KMS-11 (cell line): ENCODE measurements at regions not wholly inside any gene's neighbourhood (a gene's known extent, or its start where the extent isn't known, plus 50 kb on each side); places are given as distances from the start of the nearest gene placed in this dataset.

Experiments used
- H2AFZ ChIP-seq: fragments of 200-600 bp; sonication (generic); 2 replicates; pipeline ENCODE4 v1.6.1; 2016; ENCODE audit warnings: antibody characterized with exemption, mixed run types, low read depth
- H3K27ac ChIP-seq: fragments of 200-600 bp; sonication (generic); 2 replicates; pipeline ENCODE4 v1.6.1; 2016; ENCODE audit warnings: mild to moderate bottlenecking, mixed run types
- H3K27me3 ChIP-seq: fragments of 200-600 bp; sonication (generic); 2 replicates; pipeline ENCODE4 v1.6.1; 2017; ENCODE audit warnings: mild to moderate bottlenecking, low read depth, mixed run types, moderate library complexity; ENCODE audit not compliant: insufficient read depth
- H3K36me3 ChIP-seq: fragments of 200-600 bp; sonication (generic); 2 replicates; pipeline ENCODE4 v1.6.1; 2017; ENCODE audit warnings: mild to moderate bottlenecking, mixed run types; ENCODE audit not compliant: insufficient read depth
- H3K4me1 ChIP-seq: fragments of 200-600 bp; sonication (generic); 2 replicates; pipeline ENCODE4 v1.6.1; 2016; ENCODE audit warnings: mild to moderate bottlenecking, low read depth, mixed run types; ENCODE audit not compliant: poor library complexity, severe bottlenecking
- H3K4me2 ChIP-seq: fragments of 200-600 bp; sonication (generic); 2 replicates; pipeline ENCODE4 v1.7.0; 2016; ENCODE audit warnings: mild to moderate bottlenecking, mixed run types
- H3K4me3 ChIP-seq: fragments of 200-600 bp; sonication (generic); IDR thresholded peaks from 2 replicates; pipeline ENCODE4 v1.6.1; 2017; ENCODE audit warnings: low read depth, low read length, mixed read lengths; ENCODE audit not compliant: insufficient read depth
- H3K79me2 ChIP-seq: fragments of 200-600 bp; sonication (generic); 2 replicates; pipeline ENCODE4 v1.6.1; 2016; ENCODE audit warnings: low read depth, mixed run types; ENCODE audit not compliant: insufficient read depth
- H3K9ac ChIP-seq: fragments of 200-600 bp; sonication (generic); 2 replicates; pipeline ENCODE4 v1.6.1; 2016; ENCODE audit warnings: mild to moderate bottlenecking, mixed run types
- H4K20me1 ChIP-seq: fragments of 200-600 bp; sonication (generic); 2 replicates; pipeline ENCODE4 v1.6.1; 2016; ENCODE audit warnings: mild to moderate bottlenecking, mixed run types; ENCODE audit not compliant: insufficient read depth
- CTCF ChIP-seq: fragments of 200-600 bp; sonication (generic); conservative IDR thresholded peaks from 2 replicates; pipeline ENCODE4 v1.6.1; 2017; ENCODE audit warnings: low read depth, mild to moderate bottlenecking, antibody characterized with exemption, low read length, moderate library complexity, mixed read lengths

- H2AFZ ChIP-seq: no peak overlapping the region
- H3K79me2 ChIP-seq: no peaks in the 10 kb centered on the region
- H3K27me3 ChIP-seq: no peaks in the 10 kb centered on the region
- H3K4me1 ChIP-seq: no peaks in the 10 kb centered on the region
- TF ChIP-seq CTCF: no peak
- H4K20me1 ChIP-seq: no peaks in the 10 kb centered on the region
- H3K36me3 ChIP-seq: no peaks in the 10 kb centered on the region
- no peak overlapping the region for H3K27ac ChIP-seq
- H3K4me3 ChIP-seq: no peak overlapping the region
- H3K4me2 ChIP-seq: no peak overlapping the region
- no peak overlapping the region for H3K9ac ChIP-seq
Observed at GRCh38 chr5:164119806-164120447, 614.5 kb downstream of the MAT2B start.

- no peak overlapping the region for H3K27ac ChIP-seq
- H2AFZ ChIP-seq: no peak overlapping the region
- H3K4me3 ChIP-seq: no peak overlapping the region
- no peaks in the 10 kb centered on the region for H3K4me1 ChIP-seq
- H3K9ac ChIP-seq: no peak overlapping the region
- H3K4me2 ChIP-seq: no peak overlapping the region
- no peak for TF ChIP-seq CTCF
- no peaks in the 10 kb centered on the region for H4K20me1 ChIP-seq
- no peaks in the 10 kb centered on the region for H3K79me2 ChIP-seq
- no peaks in the 10 kb centered on the region for H3K27me3 ChIP-seq
- no peaks in the 10 kb centered on the region for H3K36me3 ChIP-seq
Observed at GRCh38 chr5:164127527-164127926, 622.1 kb downstream of the MAT2B start.

- H3K4me2 ChIP-seq: no peak overlapping the region
- no peak overlapping the region for H3K4me3 ChIP-seq
- no peak overlapping the region for H2AFZ ChIP-seq
- TF ChIP-seq CTCF: no peak
- no peaks in the 10 kb centered on the region for H3K4me1 ChIP-seq
- H3K79me2 ChIP-seq: no peaks in the 10 kb centered on the region
- H3K36me3 ChIP-seq: no peaks in the 10 kb centered on the region
- no peaks in the 10 kb centered on the region for H3K27me3 ChIP-seq
- no peak overlapping the region for H3K27ac ChIP-seq
- H4K20me1 ChIP-seq: no peaks in the 10 kb centered on the region
- no peak overlapping the region for H3K9ac ChIP-seq
Observed at GRCh38 chr5:164132358-164132757, 626.9 kb downstream of the MAT2B start.

- no peak overlapping the region for H3K4me3 ChIP-seq
- no peaks in the 10 kb centered on the region for H3K36me3 ChIP-seq
- no peak overlapping the region for H3K9ac ChIP-seq
- no peaks in the 10 kb centered on the region for H3K4me1 ChIP-seq
- no peak overlapping the region for H3K4me2 ChIP-seq
- no peaks in the 10 kb centered on the region for H4K20me1 ChIP-seq
- H3K27ac ChIP-seq: no peak overlapping the region
- no peaks in the 10 kb centered on the region for H3K79me2 ChIP-seq
- no peak overlapping the region for H2AFZ ChIP-seq
- H3K27me3 ChIP-seq: no peaks in the 10 kb centered on the region
- no peak for TF ChIP-seq CTCF
Observed at GRCh38 chr5:164137095-164137494, 631.7 kb downstream of the MAT2B start.
